OCI-M2 (cell line): ENCODE measurements at regions not wholly inside any gene's neighbourhood (a gene's known extent, or its start where the extent isn't known, plus 50 kb on each side); places are given as distances from the start of the nearest gene placed in this dataset.
"Not testable (repeated sequence)": the region's sequence is repeated elsewhere in the genome, so short reads cannot be mapped to it uniquely, and the experiment has no call there.

Experiments used
- DNase-seq: peaks from one replicate; lab custom pipeline; 2025; ENCODE audit not compliant: unreplicated experiment; lab: John Stamatoyannopoulos, UW

GRCh38 chr4:103892586-103892985, 172.8 kb upstream of the TACR3 start:
- no peak for DNase-seq

- DNase-seq = no peak
Measured at GRCh38 chr4:103887191-103887590, 167.4 kb upstream of the TACR3 start.

DNA sequence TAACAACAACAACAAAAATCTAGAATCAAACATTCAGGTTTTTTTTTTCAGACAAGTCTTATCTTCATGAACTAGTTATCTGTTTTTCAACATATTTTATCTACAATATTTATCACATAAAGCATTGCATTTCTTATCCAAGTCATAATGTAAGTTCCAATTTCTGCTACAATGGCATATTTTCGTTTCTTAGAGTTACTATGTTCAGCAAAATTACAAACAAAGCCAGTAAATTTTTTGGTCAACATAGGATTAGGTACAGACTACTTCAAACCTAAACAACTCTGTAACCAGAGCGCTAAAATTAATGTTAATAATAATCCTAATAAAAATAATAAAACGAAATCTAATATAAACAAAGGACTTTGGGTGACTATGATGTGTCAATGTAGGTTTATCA, 165.4 kb upstream of the TACR3 start:
- no peak for DNase-seq

DNA sequence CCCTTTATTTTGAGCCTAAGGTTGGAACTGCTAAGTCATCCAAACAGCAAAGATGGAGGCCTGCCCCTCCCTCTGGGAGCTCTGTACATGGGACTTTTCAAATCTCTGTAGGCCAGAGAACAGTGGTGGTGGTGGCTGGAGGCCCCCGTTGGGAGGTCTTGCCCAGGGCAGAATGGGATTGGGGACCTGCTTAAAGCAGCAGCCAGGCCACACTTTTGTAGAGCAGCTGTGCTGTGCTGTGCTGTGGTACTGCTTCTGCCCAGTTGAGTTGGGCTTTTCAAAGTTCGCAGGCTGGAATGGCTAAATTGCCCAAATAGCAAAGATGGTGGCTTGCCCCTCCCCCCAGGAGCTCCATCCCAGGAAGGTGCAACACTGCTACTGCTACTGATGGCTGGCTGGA, 147.5 kb upstream of the TACR3 start:
- no peak for DNase-seq

GRCh38 chr4:103853627-103854026, 133.8 kb upstream of the TACR3 start:
- DNase-seq = no peak

DNA sequence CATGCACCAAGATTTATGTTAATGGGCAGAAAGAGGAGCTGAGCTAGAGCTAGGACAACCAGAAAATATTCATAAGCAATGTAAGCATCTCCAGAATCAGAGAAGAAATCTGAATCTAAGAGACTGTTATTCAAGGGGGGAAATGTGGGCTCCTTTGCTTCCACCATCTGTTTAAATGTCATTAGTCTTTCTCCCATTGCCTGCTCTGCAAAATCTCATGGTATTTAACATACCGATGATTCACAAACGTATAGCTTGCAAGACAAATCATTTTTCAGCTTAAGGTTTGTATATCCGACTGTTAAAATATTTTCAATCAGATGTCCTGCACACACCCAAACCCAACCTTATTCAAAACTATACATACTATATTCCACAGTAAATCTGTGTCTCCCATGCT, 133.4 kb upstream of the TACR3 start:
- no peak for DNase-seq

GRCh38 chr4:103845075-103845474, 125.3 kb upstream of the TACR3 start:
- DNase-seq = no peak

DNA sequence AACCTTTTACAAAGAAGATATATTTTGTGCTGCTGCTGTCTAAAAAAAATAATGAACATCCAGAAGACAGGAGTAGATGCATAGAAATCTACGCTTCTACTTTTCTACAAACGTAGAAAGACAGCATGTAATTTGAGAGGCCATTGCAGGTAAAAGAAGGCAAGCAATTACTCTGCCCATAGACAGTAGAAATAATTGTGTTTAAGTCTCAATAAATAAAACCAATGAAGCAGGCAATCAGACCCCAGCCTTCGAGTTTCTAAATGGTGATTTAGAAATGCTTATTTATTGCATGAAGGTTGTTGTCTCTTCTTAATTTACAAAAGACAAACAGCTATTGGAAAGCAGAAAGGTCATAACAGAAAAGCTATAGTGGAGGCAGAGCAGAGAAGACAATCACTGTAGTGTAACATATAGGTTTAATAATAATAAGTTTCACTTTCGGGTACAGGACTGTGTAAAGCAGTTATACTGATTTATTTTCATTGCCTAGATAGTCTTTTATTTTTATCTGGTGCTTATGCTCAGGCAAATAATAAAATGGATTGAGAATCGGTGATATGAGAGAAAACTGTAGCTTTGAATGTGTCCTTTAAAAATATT, 123.0 kb upstream of the TACR3 start:
- no peak for DNase-seq

DNA sequence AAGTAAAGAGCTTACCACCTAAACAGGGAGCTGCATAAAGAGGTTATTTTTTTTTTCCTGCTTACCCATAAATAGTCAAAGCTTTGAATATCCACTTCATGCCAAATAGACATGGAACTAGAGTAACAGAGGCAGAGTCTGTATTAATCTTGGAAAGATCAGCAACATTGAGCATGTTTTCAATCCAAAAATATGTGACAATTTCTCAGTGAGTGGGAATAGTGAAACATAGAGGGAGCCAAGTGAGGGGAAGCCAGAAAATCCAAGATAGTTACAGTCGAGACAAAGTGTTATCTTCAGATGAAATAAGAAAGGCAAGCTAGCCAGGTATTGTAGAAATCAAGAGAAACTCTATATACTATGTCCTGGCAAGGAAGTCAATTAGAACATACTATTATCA, 122.3 kb upstream of the TACR3 start:
- DNase-seq = no peak

- not testable (repeated sequence) for DNase-seq
Measured at GRCh38 chr4:103810308-103810707, 90.5 kb upstream of the TACR3 start.

GRCh38 chr4:103802766-103803165, 83.0 kb upstream of the TACR3 start:
- DNase-seq = no peak

GRCh38 chr4:103787057-103787456, 67.3 kb upstream of the TACR3 start:
- DNase-seq = no peak

- no peak for DNase-seq
Measured at GRCh38 chr4:103786593-103786992, 66.8 kb upstream of the TACR3 start.

GRCh38 chr4:103786014-103786413, 66.2 kb upstream of the TACR3 start:
- no peak for DNase-seq

- DNase-seq = no peak
Measured at GRCh38 chr4:103778221-103778620, 58.4 kb upstream of the TACR3 start.

GRCh38 chr4:103774326-103774825, 54.6 kb upstream of the TACR3 start:
- no peak for DNase-seq

GRCh38 chr4:103773691-103774231, 54.0 kb upstream of the TACR3 start:
- DNase-seq = no peak
